B cell (primary cell): ENCODE measurements at regions not wholly inside any gene's neighbourhood (a gene's known extent, or its start where the extent isn't known, plus 50 kb on each side); places are given as distances from the start of the nearest gene placed in this dataset.

Source experiments
- ATAC-seq: fragments of 200-7000 bp; cut with Tn5 transposase; one replicate; pipeline ENCODE4 v1.10.0; 2021; ENCODE audit warnings: low read depth, mild to moderate bottlenecking, moderate number of reproducible peaks, moderate library complexity
- CTCF ChIA-PET: fragments of 350-600 bp; sonication (Branson Sonifier 250); formaldehyde crosslinking; loops from one replicate; lab custom pipeline; 2021; ENCODE audit warnings: antibody characterized with exemption, inconsistent platforms; lab: Charles Lee
- POLR2A ChIA-PET: fragments of 350-600 bp; sonication (Branson Sonifier 250); formaldehyde crosslinking; loops from one replicate; lab custom pipeline; 2021; ENCODE audit warnings: antibody characterized with exemption; lab: Charles Lee
- DNase-seq: peaks from one replicate; pipeline ENCODE4 v3.0.0; 2013
- H2AFZ ChIP-seq: 2 replicates; pipeline ENCODE4 v1.6.1; 2012; ENCODE audit warnings: mild to moderate bottlenecking, low read depth, low read length; ENCODE audit not compliant: insufficient read depth, poor library complexity, severe bottlenecking
- H3K27ac ChIP-seq, 2 donors: 1 replicate in 1 of 2; 2 replicates in 1 of 2; pipeline ENCODE4 v1.5.1; 2012 to 2013; ENCODE audit warnings: low read length in 2 of 2, mild to moderate bottlenecking in 2 of 2, moderate library complexity in 1 of 2
- H3K27me3 ChIP-seq, 4 experiments: fragments of 200-600 bp in 1 of 4; sonication (generic) in 1 of 4; replicated peaks in 1 of 4; 1 replicate in 2 of 4; 2 replicates in 2 of 4; pipeline versions ENCODE4 v1.6.1 to v1.7.0; 2013 to 2016; ENCODE audit warnings: low read length in 3 of 4, mild to moderate bottlenecking in 2 of 4, mixed read lengths in 1 of 4, moderate library complexity in 1 of 4; ENCODE audit not compliant: insufficient read depth in 4 of 4, control insufficient read depth in 3 of 4; ENCODE audit errors: control extremely low read depth in 1 of 4
- H3K36me3 ChIP-seq, 2 experiments: replicated peaks in 1 of 2; 1 replicate in 1 of 2; 2 replicates in 1 of 2; pipeline versions ENCODE4 v1.6.1 to v1.7.1; 2013; ENCODE audit warnings: low read length in 1 of 2; ENCODE audit not compliant: insufficient read depth in 2 of 2, control insufficient read depth in 1 of 2; ENCODE audit errors: control extremely low read depth in 1 of 2, extremely low read depth in 1 of 2
- H3K4me1 ChIP-seq, 2 donors: fragments of 200-600 bp in 1 of 2; sonication (generic) in 1 of 2; 1 replicate in 1 of 2; 2 replicates in 1 of 2; pipeline versions ENCODE4 v1.5.1 to v1.6.1; 2013 to 2017; ENCODE audit warnings: low read length in 2 of 2; ENCODE audit not compliant: control insufficient read depth in 2 of 2, insufficient read depth in 2 of 2
- H3K4me2 ChIP-seq: replicated peaks from 2 replicates; pipeline ENCODE3; 2012; ENCODE audit warnings: mild to moderate bottlenecking, low read depth, low read length; ENCODE audit not compliant: poor library complexity, severe bottlenecking
- H3K4me3 ChIP-seq, 5 experiments: fragments of 200-600 bp in 1 of 5; sonication (generic) in 1 of 5; 1 replicate in 3 of 5; 2 replicates in 2 of 5; pipeline versions ENCODE4 v1.5.1 to v1.7.0; 2011 to 2016; ENCODE audit warnings: low read length in 4 of 5, mild to moderate bottlenecking in 4 of 5, low read depth in 2 of 5, control low read depth in 1 of 5, moderate library complexity in 1 of 5; ENCODE audit not compliant: insufficient read depth in 1 of 5; ENCODE audit errors: control extremely low read depth in 1 of 5, extremely low read depth in 1 of 5
- H3K79me2 ChIP-seq: fragments of 200-600 bp; sonication (generic); one replicate; pipeline ENCODE4 v1.6.0; 2016; ENCODE audit warnings: low read length; ENCODE audit not compliant: control insufficient read depth, insufficient read depth
- H3K9ac ChIP-seq: fragments of 200-600 bp; sonication (generic); 2 replicates; pipeline ENCODE4 v1.6.1; 2017; ENCODE audit warnings: mild to moderate bottlenecking, low read length, moderate library complexity
- H3K9me3 ChIP-seq, 3 donors: one replicate each; pipeline versions ENCODE4 v1.6.1 to v1.7.1; 2013; ENCODE audit warnings: low read length in 2 of 3; ENCODE audit not compliant: control insufficient read depth in 2 of 3, insufficient read depth in 1 of 3; ENCODE audit errors: control extremely low read depth in 1 of 3
- H4K20me1 ChIP-seq: 2 replicates; pipeline ENCODE4 v1.6.0; 2012; ENCODE audit warnings: mild to moderate bottlenecking, low read length; ENCODE audit not compliant: insufficient read depth, control insufficient read depth, poor library complexity, severe bottlenecking
- H3K27ac Mint-ChIP-seq: one replicate; pipeline ENCODE4 v1.8.0; 2021; ENCODE audit warnings: mixed read lengths
- H3K27me3 Mint-ChIP-seq: one replicate; pipeline ENCODE4 v1.8.0; 2021; ENCODE audit warnings: mixed read lengths
- H3K4me1 Mint-ChIP-seq: one replicate; pipeline ENCODE4 v1.8.0; 2021; ENCODE audit warnings: mixed read lengths
- H3K4me3 Mint-ChIP-seq: one replicate; pipeline ENCODE4 v1.8.0; 2021; ENCODE audit warnings: mixed read lengths
- H3K9me3 Mint-ChIP-seq: one replicate; pipeline ENCODE4 v1.8.0; 2022; ENCODE audit warnings: mixed read lengths; ENCODE audit not compliant: insufficient read depth
- EZH2 ChIP-seq: IDR thresholded peaks from 2 replicates; pipeline ENCODE4 v1.6.1; 2012; ENCODE audit warnings: borderline replicate concordance, low read depth, mild to moderate bottlenecking, moderate library complexity, low read length; ENCODE audit not compliant: insufficient read depth, poor library complexity, severe bottlenecking
- WGBS: methylation state at CpG from one replicate; pipeline ENCODE4 v1.1.5; 2013; ENCODE audit warnings: missing lambda C conversion rate; ENCODE audit not compliant: insufficient coverage; 5-methylcytosine and 5-hydroxymethylcytosine counted together
- intact Hi-C: fragments of 100-400 bp; cut with micrococcal nuclease; formaldehyde crosslinking; loops from one replicate; pipeline ENCODE4 v1.10.0; 2022
- TF ChIP-seq, protein P1 (sequence below): fragments of 200-600 bp; IDR thresholded peaks from one replicate; pipeline ENCODE4 v1.8.0; 2022; ENCODE audit warnings: antibody characterized with exemption, mild to moderate bottlenecking

DNA sequence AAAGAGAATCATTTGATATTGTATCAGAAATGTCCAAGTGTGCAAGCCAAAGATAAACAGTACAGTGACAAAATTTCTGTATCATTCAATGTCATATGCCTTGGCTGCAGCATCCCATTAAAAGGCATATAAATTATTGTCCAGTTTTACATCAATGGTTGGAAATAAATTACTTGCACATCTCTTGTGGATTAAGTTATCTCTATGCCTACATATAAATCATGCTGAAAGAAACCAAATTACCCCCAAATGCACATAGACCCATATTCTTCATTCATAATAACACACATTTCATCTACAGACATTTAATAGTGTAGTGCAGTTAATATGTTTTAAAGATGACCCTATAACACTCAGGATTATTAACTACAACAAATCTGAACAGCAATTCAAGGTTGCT is 1415.7 kb upstream of the PCDH9 start:
- Histone ChIP-seq H3K27me3 (no peaks in the 10 kb centered on the region), H3K27ac (no peak overlapping the region), H3K4me1 (no peaks in the 10 kb centered on the region), H3K9ac (no peak overlapping the region), H3K79me2 (no peaks in the 10 kb centered on the region), H4K20me1 (no peaks in the 10 kb centered on the region), H3K36me3 (no peaks in the 10 kb centered on the region), H2AFZ (no peak overlapping the region), H3K4me2 (no peak overlapping the region), H3K9me3 (peaks cover 0 to 1% (median 0%) of the 10 kb centered on the region in 3 donors), H3K4me3 (no peak overlapping the region)
- intact Hi-C loops, result no loop called here
- Mint-ChIP-seq H3K27me3 (no peaks in the 10 kb centered on the region), H3K9me3 (no peaks in the 10 kb centered on the region), H3K27ac (no peak overlapping the region), H3K4me1 (no peaks in the 10 kb centered on the region), H3K4me3 (no peak overlapping the region)
- ChIA-PET POLR2A (no interaction called here), CTCF (no interaction called here)
- DNase-seq, result no peak
- TF ChIP-seq, protein P1, sequence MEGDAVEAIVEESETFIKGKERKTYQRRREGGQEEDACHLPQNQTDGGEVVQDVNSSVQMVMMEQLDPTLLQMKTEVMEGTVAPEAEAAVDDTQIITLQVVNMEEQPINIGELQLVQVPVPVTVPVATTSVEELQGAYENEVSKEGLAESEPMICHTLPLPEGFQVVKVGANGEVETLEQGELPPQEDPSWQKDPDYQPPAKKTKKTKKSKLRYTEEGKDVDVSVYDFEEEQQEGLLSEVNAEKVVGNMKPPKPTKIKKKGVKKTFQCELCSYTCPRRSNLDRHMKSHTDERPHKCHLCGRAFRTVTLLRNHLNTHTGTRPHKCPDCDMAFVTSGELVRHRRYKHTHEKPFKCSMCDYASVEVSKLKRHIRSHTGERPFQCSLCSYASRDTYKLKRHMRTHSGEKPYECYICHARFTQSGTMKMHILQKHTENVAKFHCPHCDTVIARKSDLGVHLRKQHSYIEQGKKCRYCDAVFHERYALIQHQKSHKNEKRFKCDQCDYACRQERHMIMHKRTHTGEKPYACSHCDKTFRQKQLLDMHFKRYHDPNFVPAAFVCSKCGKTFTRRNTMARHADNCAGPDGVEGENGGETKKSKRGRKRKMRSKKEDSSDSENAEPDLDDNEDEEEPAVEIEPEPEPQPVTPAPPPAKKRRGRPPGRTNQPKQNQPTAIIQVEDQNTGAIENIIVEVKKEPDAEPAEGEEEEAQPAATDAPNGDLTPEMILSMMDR, result no peak
- no peak for TF ChIP-seq EZH2
- no peak for ATAC-seq

DNA sequence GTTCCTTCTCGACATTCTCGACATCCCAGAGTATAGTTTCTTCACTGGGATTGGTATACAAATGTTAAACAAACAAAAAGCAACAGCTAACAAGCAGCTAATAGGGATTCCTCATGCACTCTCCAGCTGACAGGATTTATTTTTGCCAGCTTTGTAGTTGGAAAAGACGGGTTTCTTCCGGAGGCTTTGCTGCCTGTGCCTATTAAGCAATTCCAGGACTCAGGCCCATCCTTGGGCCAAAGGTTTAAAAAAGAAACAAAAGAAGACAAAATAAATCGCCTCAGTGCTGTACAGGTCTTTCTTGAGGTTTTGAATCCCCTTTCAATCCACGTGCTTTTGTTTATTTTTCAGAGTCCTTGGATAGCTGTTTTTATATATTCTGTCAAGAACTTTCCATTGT is 1414.5 kb upstream of the PCDH9 start:
- no peak overlapping the region for H3K27ac ChIP-seq
- Mint-ChIP-seq H3K4me3 (no peak overlapping the region), H3K4me1 (no peaks in the 10 kb centered on the region), H3K9me3 (no peaks in the 10 kb centered on the region), H3K27me3 (no peaks in the 10 kb centered on the region), H3K27ac (no peak overlapping the region)
- ChIA-PET POLR2A (no interaction called here), CTCF (no interaction called here)
- no peak overlapping the region for H3K4me2 ChIP-seq
- intact Hi-C loops, result no loop called here
- TF ChIP-seq, protein P1, result no peak
- no peak for TF ChIP-seq EZH2
- DNase-seq, result no peak
- no peak for ATAC-seq
- H3K36me3 ChIP-seq, result no peaks in the 10 kb centered on the region
- H3K4me3 ChIP-seq, result no peak overlapping the region
- no peak overlapping the region for H3K9ac ChIP-seq
- 85% methylated on average over 2 of the region's 6 CpGs for WGBS
- no peaks in the 10 kb centered on the region for H3K4me1 ChIP-seq
- H3K9me3 ChIP-seq, result peaks cover 0 to 1% (median 0%) of the 10 kb centered on the region in 3 donors
- no peak overlapping the region for H2AFZ ChIP-seq
- H4K20me1 ChIP-seq, result no peaks in the 10 kb centered on the region
- H3K79me2 ChIP-seq, result no peaks in the 10 kb centered on the region
- no peaks in the 10 kb centered on the region for H3K27me3 ChIP-seq
